Tibial artery (tissue), 4 donors: ENCODE measurements at regions not wholly inside any gene's neighbourhood (a gene's known extent, or its start where the extent isn't known, plus 50 kb on each side); places are given as distances from the start of the nearest gene placed in this dataset.

Source experiments
- DNase-seq, 2 donors: peaks; one replicate each; pipeline ENCODE4 v3.0.0-alpha.2; 2019
- H3K27ac ChIP-seq, 2 donors: fragments of 200-600 bp; sonication (generic) in 1 of 2; 1 replicate in 1 of 2; 2 replicates in 1 of 2; pipeline ENCODE4 v1.5.1; 2018 to 2019; ENCODE audit warnings: mild to moderate bottlenecking in 1 of 2
- H3K27me3 ChIP-seq, 2 donors: fragments of 200-600 bp; sonication (generic) in 1 of 2; one replicate each; pipeline versions ENCODE4 v1.5.1 to v1.6.0; 2016 to 2019
- H3K36me3 ChIP-seq, 3 donors: fragments of 200-600 bp; sonication (generic) in 2 of 3; one replicate each; pipeline ENCODE4 v1.5.1; 2016 to 2019; ENCODE audit warnings: mild to moderate bottlenecking in 2 of 3
- H3K4me1 ChIP-seq, 4 donors: fragments of 200-600 bp; sonication (generic) in 2 of 4; 1 replicate in 3 of 4; 2 replicates in 1 of 4; pipeline ENCODE4 v1.5.1; 2016 to 2019
- H3K4me3 ChIP-seq, 2 donors: fragments of 200-600 bp; sonication (generic) in 1 of 2; 1 replicate in 1 of 2; 2 replicates in 1 of 2; pipeline ENCODE4 v1.5.1; 2018 to 2019; ENCODE audit warnings: mild to moderate bottlenecking in 2 of 2
- H3K9me3 ChIP-seq, 3 donors: fragments of 200-600 bp; sonication (generic) in 1 of 3; one replicate each; pipeline ENCODE4 v1.5.1; 2016 to 2019
- CTCF ChIP-seq, 2 experiments: fragments of 200-600 bp in 1 of 2; fragments of 450-650 bp in 1 of 2; IDR thresholded peaks; one replicate each; pipeline ENCODE4 v1.5.1; 2017 to 2019; ENCODE audit warnings: antibody characterized with exemption in 2 of 2, mild to moderate bottlenecking in 1 of 2, moderate library complexity in 1 of 2
- intact Hi-C: fragments of 100-400 bp; cut with DNase I; formaldehyde crosslinking; loops from one replicate; pipeline ENCODE4 v1.15.0; 2023; ENCODE audit warnings: low total_unique reads

DNA sequence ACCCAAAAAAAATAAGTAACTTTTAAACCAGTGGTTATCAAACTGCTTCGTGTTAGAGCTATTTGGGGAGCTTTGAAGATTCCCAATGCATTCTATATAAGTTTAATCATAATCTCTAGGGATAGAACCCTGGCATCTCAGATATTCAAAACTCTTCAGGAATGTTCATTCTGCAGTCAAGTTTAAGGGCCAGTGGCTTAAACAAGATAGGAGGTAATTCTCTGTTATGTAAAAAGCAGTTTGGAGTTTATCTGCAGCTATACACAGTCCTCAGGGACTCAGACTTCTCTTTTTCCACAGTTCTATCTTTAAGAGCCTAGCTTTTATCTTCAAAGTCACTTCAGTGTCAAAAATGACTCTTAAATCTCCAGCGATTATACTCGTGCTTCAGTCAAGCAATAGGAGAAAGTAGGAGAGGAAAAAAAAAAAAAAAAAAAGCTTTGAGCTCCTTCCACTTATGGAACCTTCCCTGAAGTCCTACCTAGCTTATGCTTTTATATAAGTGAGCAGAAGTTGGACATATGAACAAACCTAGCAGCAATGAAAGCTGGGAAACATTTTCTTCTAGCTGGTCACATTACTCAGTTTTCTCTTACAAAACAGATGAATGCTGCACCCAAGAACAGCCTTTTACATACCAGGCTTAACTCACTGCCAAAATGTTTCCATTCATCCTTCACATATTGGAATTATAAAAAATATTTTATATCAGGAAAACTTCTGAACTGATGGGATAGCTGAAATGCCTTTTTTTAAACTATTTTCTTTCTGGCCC is 302.8 kb downstream of the FSCB start:
- no peaks in the 10 kb centered on the region for H3K27me3 ChIP-seq
- H3K4me3 ChIP-seq: no peak overlapping the region
- intact Hi-C loops: no loop called here
- H3K36me3 ChIP-seq: no peaks in the 10 kb centered on the region
- H3K27ac ChIP-seq: no peak overlapping the region
- no peaks in the 10 kb centered on the region for H3K9me3 ChIP-seq
- no peak for TF ChIP-seq CTCF (IDR thresholded peaks at IDR 0.05)
- H3K4me1 ChIP-seq: no peaks in the 10 kb centered on the region
- no peak for DNase-seq

- H3K9me3 ChIP-seq: no peaks in the 10 kb centered on the region
- H3K4me1 ChIP-seq: no peaks in the 10 kb centered on the region
- no peaks in the 10 kb centered on the region for H3K36me3 ChIP-seq
- no peak overlapping the region for H3K27ac ChIP-seq
- no peak for DNase-seq
- no peak overlapping the region for H3K4me3 ChIP-seq
- intact Hi-C loops: no loop called here
- TF ChIP-seq CTCF (IDR thresholded peaks at IDR 0.05): no peak
- no peaks in the 10 kb centered on the region for H3K27me3 ChIP-seq
Observed at GRCh38 chr14:44180975-44181374, 326.1 kb downstream of the FSCB start.

DNA sequence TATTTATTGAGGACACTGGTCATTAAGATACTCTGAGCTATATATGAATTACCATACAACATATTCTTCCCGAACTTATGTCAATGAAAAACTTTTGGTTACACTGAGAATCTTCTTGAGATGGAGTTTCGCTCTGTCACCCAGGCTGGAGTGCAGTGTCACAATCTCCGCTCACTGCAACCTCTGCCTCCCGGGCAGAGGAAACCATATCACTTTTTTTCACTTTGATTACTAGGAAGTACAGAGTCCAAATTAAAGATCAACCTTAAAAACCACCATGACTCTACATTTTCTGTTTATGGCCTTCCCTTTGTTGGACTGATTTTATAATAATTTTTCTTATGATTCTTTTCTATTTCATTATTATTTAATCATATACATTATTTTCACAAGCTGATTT is 336.5 kb downstream of the FSCB start:
- no peaks in the 10 kb centered on the region for H3K9me3 ChIP-seq
- H3K36me3 ChIP-seq: no peaks in the 10 kb centered on the region
- no peak overlapping the region for H3K27ac ChIP-seq
- no peak for DNase-seq
- no peak overlapping the region for H3K4me3 ChIP-seq
- TF ChIP-seq CTCF (IDR thresholded peaks at IDR 0.05): no peak
- H3K4me1 ChIP-seq: no peaks in the 10 kb centered on the region
- intact Hi-C loops: no loop called here
- H3K27me3 ChIP-seq: no peaks in the 10 kb centered on the region

GRCh38 chr14:44170101-44170500 is 337.0 kb downstream of the FSCB start:
- Histone ChIP-seq H3K36me3 (no peaks in the 10 kb centered on the region), H3K27ac (no peak overlapping the region), H3K4me1 (no peaks in the 10 kb centered on the region), H3K4me3 (no peak overlapping the region), H3K27me3 (no peaks in the 10 kb centered on the region), H3K9me3 (no peaks in the 10 kb centered on the region)
- TF ChIP-seq CTCF (IDR thresholded peaks at IDR 0.05): no peak
- no peak for DNase-seq
- intact Hi-C loops: no loop called here

DNA sequence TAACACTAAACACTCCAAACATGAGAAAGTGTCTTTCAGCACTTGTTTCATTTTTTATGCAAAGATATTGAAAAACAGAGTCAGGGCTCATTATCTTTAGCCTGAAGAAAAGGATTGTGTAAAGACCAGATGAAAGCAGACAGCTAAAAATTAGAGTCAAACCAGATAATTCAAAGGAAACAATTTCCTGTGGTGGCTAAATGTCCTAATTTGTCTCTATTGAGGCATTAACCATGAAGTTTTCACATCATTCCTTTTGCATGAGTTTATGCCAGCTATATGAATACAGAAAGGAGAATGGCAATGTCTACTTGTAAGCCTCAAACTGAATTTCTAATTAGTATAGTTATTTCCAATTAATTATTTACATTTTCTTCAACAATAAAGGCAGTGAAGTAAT is 338.5 kb downstream of the FSCB start:
- no peak for DNase-seq
- Histone ChIP-seq H3K9me3 (no peaks in the 10 kb centered on the region), H3K27me3 (no peaks in the 10 kb centered on the region), H3K4me1 (no peaks in the 10 kb centered on the region), H3K27ac (no peak overlapping the region), H3K36me3 (no peaks in the 10 kb centered on the region), H3K4me3 (no peak overlapping the region)
- intact Hi-C loops: no loop called here
- no peak for TF ChIP-seq CTCF (IDR thresholded peaks at IDR 0.05)

DNA sequence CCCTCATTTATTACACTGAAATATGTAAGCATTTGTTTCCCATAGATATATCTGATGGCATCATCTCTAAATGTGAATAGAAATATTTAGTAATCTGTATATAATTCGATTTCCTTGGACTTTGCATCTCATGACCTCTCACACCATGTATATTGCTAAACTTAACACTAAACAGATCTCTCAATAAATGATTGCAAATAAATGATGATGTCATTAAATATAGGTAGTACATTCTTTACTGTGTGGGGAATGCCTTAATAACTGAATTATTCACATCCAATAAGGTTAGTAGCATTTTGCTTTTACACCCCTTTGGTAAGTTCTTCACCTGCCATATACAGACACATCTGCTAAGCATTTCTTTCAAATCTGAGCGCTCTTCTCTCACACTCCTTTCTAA is 340.5 kb downstream of the FSCB start:
- TF ChIP-seq CTCF (IDR thresholded peaks at IDR 0.05): no peak
- H3K9me3 ChIP-seq: no peaks in the 10 kb centered on the region
- no peaks in the 10 kb centered on the region for H3K4me1 ChIP-seq
- intact Hi-C loops: no loop called here
- no peak overlapping the region for H3K4me3 ChIP-seq
- no peak overlapping the region for H3K27ac ChIP-seq
- H3K36me3 ChIP-seq: no peaks in the 10 kb centered on the region
- no peaks in the 10 kb centered on the region for H3K27me3 ChIP-seq
- DNase-seq: no peak
